ENCODE measurements at regions not wholly inside any gene's neighbourhood (a gene's known extent, or its start where the extent isn't known, plus 50 kb on each side); places are given as distances from the start of the nearest gene placed in this dataset.

DNA sequence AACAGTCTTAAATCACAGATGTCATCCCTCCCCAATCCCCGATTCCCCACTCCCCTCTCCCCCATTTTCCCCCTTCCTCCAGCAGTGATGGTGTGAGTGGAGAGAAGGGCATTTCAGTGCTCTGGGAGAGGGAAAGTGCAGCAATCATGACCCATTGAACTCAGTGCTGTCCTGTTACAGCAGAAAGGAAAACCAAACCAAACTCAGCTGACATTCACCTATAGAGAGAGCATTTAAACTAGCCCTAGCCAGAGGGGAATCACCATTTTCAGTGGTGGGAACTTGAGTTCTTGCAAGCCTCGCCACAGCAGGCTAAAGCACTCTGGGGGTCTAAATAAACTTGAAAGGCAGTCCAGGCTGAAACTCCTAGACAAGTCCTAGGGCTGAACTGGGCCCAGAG lies 129.9 kb upstream of the COL21A1 start:
- TF ChIP-seq, protein P1, sequence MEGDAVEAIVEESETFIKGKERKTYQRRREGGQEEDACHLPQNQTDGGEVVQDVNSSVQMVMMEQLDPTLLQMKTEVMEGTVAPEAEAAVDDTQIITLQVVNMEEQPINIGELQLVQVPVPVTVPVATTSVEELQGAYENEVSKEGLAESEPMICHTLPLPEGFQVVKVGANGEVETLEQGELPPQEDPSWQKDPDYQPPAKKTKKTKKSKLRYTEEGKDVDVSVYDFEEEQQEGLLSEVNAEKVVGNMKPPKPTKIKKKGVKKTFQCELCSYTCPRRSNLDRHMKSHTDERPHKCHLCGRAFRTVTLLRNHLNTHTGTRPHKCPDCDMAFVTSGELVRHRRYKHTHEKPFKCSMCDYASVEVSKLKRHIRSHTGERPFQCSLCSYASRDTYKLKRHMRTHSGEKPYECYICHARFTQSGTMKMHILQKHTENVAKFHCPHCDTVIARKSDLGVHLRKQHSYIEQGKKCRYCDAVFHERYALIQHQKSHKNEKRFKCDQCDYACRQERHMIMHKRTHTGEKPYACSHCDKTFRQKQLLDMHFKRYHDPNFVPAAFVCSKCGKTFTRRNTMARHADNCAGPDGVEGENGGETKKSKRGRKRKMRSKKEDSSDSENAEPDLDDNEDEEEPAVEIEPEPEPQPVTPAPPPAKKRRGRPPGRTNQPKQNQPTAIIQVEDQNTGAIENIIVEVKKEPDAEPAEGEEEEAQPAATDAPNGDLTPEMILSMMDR (IDR thresholded peaks at IDR 0.05) = no peak
- TF ChIP-seq POLR2A (IDR thresholded peaks at IDR 0.05) = no peak
